DND-41 (cell line): ENCODE measurements at regions not wholly inside any gene's neighbourhood (a gene's known extent, or its start where the extent isn't known, plus 50 kb on each side); places are given as distances from the start of the nearest gene placed in this dataset.

Experiments used
- CTCF ChIP-seq: IDR thresholded peaks from 2 replicates; pipeline ENCODE4 v1.5.1; 2012; ENCODE audit warnings: borderline replicate concordance, low read length, moderate library complexity, mild to moderate bottlenecking; ENCODE audit not compliant: poor library complexity, severe bottlenecking; ENCODE audit errors: extremely low read depth
- EZH2 ChIP-seq: IDR thresholded peaks from 3 replicates; pipeline ENCODE4 v1.6.1; 2012; ENCODE audit warnings: borderline replicate concordance, low read depth, mild to moderate bottlenecking, moderate library complexity, low read length, inconsistent platforms; ENCODE audit not compliant: severe bottlenecking

GRCh38 chrX:111006116-111006515 lies 89.9 kb upstream of the PAK3 start:
- TF ChIP-seq CTCF (no peak), EZH2 (no peak)
